GM18502 (cell line): ENCODE measurements at regions not wholly inside any gene's neighbourhood (a gene's known extent, or its start where the extent isn't known, plus 50 kb on each side); places are given as distances from the start of the nearest gene placed in this dataset.
"Not testable (repeated sequence)": the region's sequence is repeated elsewhere in the genome, so short reads cannot be mapped to it uniquely, and the experiment has no call there.

ENCODE experiments used
- ATAC-seq: cut with Tn5 transposase; IDR thresholded peaks from one replicate; pipeline ENCODE4 v1.9.1; 2021; ENCODE audit warnings: mild to moderate bottlenecking; ENCODE audit not compliant: unreplicated experiment, poor library complexity

- no peak for ATAC-seq
Measured at GRCh38 chr4:18198653-18199052, 177.1 kb upstream of the LCORL start.

- ATAC-seq = no peak
Measured at GRCh38 chr4:18197467-18197866, 175.9 kb upstream of the LCORL start.

DNA sequence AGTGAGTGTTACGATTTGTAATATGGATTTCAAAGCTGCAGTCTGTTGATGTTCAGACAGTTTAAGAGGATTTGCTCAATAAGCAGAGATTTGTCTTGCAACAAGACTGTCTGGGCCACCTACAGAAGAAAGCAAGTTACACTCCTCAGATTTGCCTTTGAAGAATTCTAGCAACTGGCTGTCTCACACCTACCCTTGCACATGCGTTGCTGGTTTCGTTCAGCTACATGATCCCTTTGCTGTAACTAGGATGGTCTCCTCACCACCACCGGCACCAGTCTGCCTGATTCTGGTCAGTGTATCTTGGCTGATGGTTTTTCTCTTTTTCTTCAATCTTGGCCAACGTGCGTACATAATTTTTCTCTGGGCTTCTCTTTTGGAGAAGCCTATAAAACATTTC is 172.7 kb upstream of the LCORL start:
- ATAC-seq = no peak

DNA sequence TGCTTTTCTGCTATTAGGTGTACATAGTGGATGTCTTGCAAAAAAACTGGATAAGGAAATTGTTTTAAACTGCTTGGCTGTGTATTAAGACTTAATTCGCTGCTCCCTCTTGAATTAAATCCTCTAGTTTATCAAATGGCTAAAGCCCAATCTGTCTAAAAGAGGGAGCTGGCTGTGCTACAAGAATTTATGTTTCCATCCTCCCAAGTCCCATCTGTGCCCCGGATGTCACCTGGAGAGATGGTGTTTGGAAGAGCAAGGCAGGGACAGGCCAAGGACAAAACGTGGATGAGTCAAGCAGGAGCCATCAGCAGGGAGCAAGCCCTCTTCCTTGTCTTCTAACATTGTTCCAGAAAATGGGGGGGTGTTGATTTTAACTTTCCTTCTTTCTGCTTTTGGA is 171.3 kb upstream of the LCORL start:
- no peak for ATAC-seq

DNA sequence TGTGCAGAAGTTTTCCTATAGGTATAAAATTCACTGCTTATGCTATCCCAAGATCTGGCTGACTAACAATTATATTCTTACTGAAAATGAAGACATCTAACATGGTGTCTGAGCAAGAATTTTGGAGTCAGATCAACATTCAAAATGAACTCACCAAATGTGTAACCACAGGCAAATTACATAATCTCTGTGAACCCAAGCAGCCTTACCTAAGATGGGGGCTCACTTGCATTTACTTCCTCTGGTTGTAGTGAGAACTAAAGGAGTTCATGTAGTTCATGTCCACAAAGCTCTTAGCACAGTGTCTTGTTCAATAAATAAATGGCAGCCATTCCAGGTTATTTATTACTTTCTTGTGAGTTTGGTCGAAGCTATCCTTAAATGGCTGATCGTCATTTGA is 163.9 kb upstream of the LCORL start:
- no peak for ATAC-seq

DNA sequence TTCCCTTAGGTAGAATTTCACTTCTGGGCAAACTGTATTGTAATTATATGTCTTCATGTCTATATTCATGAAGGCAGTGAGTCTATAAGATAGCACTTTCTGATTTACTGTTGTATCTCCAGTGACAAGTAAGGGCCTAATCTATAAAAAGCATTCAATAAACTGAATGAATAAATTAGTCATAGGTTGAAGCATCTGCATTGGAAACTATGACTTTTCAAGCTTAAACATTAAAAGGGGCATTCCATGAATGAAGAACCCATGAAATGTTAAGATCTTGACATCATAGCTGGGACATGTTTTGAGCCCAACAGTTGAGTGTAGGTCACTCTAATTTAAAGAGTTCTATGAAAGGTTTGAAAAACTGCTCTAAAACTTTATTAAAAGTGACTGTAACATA is 159.3 kb upstream of the LCORL start:
- ATAC-seq = no peak

DNA sequence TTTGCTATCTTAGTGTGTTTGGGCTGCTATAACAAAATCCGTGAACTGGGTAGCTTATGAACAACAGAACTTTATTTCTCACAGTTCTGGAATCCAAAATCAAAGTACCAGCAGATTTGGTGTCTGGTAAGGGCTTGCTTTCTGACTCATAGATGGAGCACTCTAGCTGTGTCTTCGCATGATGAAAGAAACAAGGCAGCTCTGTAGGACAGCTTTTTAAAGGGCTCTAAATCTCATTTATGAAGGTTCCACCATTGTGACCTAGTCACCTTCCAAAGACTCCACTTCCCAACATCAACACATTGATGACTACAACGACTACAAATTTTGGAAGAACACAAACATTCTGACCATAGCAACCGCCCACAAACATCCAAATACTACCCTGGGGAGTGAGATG is 158.6 kb upstream of the LCORL start:
- no peak for ATAC-seq

DNA sequence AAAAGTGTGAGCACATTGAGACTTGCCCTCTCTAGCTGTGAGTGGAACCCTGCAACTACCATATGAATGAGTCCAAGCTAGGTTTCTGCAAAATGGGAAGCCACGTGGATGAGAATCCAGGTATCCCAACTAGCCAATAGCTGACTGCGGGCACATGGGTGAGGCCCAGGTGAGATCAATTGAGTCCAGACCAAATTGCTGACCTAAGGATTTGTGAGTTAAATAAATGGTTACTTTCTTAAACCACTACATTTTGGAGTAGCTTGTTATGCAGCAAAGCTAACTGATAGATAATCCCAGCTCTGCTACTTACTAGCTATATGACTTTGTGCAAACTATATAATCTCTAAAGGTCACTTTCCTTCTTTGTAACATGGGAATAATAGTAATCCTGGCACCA is 150.3 kb upstream of the LCORL start:
- ATAC-seq = no peak

GRCh38 chr4:18167831-18168230 is 146.3 kb upstream of the LCORL start:
- no peak for ATAC-seq

- ATAC-seq = no peak
Measured at GRCh38 chr4:18166925-18167324, 145.4 kb upstream of the LCORL start.

DNA sequence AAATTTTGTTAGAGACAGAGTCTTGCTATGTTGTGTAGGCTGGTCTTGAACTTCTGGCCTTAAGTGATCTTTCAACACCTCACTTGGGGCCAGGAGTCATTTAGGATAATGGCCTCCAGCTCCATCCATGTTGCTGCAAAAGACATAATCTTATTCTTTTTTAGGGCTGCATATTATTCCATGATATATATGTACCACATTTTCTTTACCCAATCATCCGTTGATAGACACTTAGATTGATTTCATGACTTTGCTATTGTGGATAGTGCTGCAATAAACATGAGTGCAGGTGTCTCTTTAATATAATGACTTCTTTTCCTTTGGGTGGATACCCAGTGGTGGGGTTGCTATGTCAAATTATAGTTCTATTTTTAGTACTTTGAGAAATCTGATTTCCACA is 140.9 kb upstream of the LCORL start:
- ATAC-seq = no peak

DNA sequence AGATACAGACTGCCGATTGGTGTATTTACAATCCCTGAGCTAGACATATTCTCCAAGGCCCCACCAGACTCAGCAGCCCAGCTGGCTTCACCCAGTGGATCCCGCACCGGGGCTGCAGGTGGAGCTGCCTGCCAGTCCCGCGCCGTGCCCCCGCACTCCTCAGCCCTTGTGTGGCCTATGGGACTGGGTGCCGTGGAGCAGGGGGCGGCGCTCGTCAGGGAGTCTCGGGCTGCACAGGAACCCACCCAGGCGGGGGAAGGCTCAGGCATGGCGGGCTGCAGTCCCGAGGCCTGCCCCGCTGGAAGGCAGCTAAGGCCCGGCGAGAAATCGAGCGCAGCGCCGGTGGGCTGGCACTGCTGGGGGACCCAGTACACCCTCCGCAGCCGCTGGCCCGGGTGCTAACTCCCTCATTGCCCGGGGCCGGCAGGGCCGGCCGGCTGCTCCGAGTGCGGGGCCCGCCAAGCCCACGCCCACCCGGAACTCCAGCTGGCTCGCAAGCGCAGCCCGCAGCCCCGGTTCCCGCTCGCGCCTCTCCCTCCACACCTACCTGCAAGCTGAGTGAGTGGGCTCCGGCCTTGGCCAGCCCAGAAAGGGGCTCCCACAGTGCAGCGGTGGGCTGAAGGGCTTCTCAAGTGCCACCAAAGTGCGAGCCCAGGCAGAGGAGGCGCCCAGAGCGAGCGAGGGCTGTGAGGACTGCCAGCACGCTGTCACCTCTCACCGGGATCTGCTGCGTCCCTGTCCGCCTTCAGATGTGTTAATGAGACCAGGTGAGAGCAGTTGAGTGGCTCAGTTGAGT is 137.8 kb upstream of the LCORL start:
- not testable (repeated sequence) for ATAC-seq

GRCh38 chr4:18155067-18156041 is 133.8 kb upstream of the LCORL start:
- no peak for ATAC-seq

DNA sequence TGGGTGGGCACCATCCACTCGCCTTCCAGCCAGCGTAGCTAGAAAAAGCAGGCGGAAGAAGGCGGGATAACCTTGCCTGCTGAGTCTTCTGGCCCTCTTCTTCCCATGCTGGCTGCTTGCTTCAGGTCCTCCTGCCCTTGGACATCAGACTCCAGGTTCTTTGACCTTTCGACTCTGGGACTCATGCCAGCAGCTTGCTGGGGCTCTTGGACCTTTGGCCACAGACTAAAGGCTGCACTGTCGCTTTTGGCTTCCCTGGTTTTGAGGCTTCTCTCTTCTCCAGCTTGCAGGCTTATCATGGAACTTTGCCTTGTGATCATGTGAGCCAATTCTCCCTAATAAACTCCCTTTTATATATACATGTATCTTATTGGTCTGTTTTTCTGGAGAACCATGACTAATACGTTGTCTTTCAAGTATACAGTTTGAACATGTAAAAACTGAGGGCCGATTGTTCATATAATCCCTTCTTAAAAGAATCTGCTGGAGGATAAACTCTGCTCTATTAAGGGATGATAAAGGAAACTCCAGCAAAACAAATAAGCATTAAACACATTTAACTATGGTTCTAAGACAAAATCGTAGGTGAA is 116.6 kb upstream of the LCORL start:
- ATAC-seq = no peak

GRCh38 chr4:18134111-18134510 is 112.6 kb upstream of the LCORL start:
- no peak for ATAC-seq

GRCh38 chr4:18130256-18130655 is 108.7 kb upstream of the LCORL start:
- no peak for ATAC-seq

DNA sequence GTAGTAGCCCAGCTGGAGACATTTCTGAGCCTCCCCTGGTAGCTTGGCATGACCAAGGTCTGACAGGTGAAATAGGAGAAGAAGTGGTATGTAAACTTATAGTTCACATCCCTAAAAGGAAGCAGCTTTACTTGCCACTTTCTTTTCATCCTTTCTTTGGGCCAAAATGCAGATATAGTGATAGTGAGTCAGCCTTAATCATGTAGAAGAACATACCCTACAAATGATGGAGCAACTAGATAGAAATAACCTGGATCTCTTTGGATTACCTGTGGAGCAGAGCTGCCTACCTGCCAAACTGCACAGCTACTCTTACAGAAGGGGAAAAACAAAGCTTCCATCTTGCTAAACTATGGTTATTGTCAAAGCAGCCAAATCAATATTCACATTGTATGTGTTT is 106.7 kb upstream of the LCORL start:
- no peak for ATAC-seq

GRCh38 chr4:18127030-18127429 is 105.5 kb upstream of the LCORL start:
- no peak for ATAC-seq

- ATAC-seq = no peak
Measured at GRCh38 chr4:18113710-18114331, 92.3 kb upstream of the LCORL start.

- no peak for ATAC-seq
Measured at GRCh38 chr4:18111081-18111480, 89.5 kb upstream of the LCORL start.

DNA sequence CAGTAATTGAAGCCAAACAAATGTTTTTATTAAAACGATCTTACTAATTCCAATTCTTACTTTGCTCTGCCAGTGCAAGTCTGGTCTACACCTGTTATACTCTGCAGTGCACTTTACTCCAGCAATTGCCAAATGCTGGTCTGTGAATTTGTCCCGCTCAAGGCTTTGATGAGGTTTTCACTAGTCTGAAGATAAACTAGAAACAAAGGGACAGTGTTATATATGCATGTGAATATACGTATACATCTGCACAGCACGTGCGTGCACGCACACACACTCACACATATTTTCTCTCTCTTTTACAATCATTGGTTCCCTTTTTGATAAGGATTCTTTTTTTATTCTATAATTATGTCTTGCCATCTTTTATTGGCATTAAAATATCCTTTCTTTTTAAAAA is 88.5 kb upstream of the LCORL start:
- no peak for ATAC-seq
